ENCODE measurements at regions not wholly inside any gene's neighbourhood (a gene's known extent, or its start where the extent isn't known, plus 50 kb on each side); places are given as distances from the start of the nearest gene placed in this dataset.
"Not testable (repeated sequence)": the region's sequence is repeated elsewhere in the genome, so short reads cannot be mapped to it uniquely, and the experiment has no call there.

GRCh38 chr12:126935435-126935834, 1331.5 kb upstream of the TMEM132C start:
- DNase-seq: no peak

- DNase-seq: peak in 12 of 14 donors; percentile 4 to 87 (median 26)
These were observed 1330.7 kb upstream of the TMEM132C start for GRCh38 chr12:126936181-126936851.

- no peak for DNase-seq
These were observed 1329.5 kb upstream of the TMEM132C start for GRCh38 chr12:126937431-126937830.

GRCh38 chr12:126944684-126945083, 1322.3 kb upstream of the TMEM132C start:
- no peak for DNase-seq

GRCh38 chr12:126946958-126947357, 1320.0 kb upstream of the TMEM132C start:
- not testable (repeated sequence) for DNase-seq

DNA sequence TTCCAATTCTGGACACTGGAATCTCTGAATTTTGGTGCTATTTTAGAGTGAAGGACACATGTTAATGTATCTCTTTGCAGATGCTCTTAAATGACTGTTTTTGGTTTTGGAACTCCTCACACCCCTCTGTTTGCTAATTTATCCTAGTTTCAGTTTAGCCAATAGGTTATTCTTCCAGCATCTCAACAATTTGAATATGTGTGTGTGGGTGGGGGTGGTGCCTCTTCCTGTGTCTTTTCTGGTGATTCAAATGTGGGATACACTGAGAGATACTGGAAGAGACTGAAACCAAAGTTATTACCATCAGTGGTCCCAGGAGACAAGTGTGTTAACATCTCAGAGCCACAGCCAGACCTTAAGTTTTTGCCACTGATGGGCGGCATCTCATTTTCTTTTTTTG, 1317.4 kb upstream of the TMEM132C start:
- DNase-seq: no peak

GRCh38 chr12:126950266-126950665, 1316.7 kb upstream of the TMEM132C start:
- DNase-seq: no peak

DNA sequence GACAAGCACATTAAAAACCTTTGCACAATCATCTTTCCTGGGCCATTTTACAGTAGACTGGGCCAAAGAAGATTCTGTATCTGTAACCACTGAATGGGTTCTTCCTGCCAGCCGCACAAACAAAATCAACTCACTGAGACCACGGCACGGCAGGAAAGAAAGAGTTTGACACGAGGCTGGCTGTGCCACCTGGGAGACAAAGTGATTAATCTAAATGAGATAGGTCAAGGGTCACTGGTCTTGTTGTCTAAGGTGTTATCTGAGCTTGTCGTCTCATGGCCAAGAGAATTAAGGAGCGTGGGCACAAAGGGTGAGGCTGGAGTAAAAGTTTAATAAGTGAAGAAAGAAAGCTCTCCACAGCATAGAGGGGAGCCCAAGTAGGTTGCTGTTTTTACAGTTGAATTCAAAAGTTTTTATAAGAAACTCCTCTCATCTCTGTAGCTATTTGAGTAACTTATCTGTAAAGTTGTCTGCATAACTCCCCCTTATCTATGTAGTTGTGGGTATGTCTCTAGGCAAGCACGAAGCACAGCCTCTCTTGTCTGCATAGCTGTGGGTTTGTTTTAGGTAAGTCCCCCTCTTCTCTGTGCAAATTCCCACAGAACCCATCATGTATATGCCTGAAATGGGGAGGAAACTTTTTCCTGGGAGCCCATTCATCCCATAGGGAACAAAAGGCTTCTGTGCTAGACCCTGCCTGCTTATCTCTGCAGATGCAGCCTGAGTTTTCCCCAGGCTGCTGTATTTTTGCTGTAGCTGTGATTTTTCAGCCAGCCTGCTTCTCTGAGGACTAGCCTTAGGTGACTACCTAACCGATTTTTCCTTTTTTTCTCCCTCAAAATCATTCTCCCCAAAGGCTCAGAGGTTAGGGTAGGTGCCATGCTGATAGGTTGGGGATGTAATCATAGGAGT, 1314.6 kb upstream of the TMEM132C start:
- DNase-seq: no peak

- no peak for DNase-seq
These were observed 1313.5 kb upstream of the TMEM132C start for GRCh38 chr12:126953365-126953889.

- no peak for DNase-seq
These were observed 1306.7 kb upstream of the TMEM132C start for GRCh38 chr12:126960221-126960620.

- DNase-seq: no peak
These were observed 1306.3 kb upstream of the TMEM132C start for GRCh38 chr12:126960709-126961108.

- no peak for DNase-seq
These were observed 1303.1 kb upstream of the TMEM132C start for GRCh38 chr12:126963825-126964224.

DNA sequence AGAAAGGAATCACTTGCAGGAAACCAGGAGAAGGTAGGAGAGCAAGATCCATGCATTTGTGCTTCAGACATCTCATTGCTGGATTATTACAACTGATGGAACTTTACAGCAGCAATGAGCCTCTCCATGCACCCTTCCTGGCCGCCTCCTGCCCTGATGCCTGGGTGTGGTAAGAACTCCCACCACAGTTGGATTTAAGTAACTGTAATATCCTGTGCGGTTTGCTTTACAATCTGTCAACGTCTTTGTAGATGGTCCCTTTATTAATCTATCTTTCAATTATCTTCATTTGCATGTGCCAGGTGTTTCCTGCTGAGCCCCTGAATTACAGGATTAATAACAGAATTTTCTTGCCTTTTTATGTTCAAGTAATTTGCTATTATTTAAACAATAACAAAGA, 1300.5 kb upstream of the TMEM132C start:
- no peak for DNase-seq

DNA sequence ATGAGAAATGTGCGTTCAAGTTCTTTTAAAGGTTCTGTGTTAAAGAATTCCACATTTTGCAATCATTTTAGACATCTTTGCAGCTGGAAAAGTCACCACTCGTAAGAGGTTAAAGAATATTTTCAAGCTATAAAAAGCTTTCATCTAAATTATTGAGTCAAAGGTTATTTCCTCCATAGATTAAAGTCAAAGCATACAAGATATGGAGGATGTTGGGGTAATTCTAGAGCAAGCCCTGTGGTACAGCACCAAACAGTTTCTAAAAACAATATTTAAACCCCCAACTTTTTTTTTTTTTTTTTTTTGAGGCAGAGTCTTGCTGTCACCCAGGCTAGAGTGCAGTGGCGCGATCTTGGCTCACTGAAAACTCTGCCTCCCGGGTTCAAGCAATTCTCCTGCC, 1299.8 kb upstream of the TMEM132C start:
- no peak for DNase-seq

DNA sequence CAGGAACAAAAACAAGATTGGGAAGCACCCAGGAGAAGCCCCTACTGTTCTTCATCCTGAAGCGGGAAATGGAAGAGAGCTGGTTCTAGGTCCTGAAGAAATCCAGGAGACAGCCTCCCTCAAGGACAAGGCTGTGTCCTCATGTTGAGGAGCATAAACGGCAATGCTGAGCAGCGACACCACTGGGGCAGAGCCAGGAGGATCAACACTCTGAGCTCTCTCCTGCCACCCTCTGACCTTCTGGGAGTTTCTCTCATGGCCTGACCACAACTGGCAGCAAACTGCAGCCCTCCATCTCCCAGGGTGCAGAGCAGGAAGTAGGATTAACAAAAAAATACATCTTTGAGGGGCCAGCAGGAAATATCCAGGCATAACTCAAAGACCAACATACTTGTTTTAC, 1292.2 kb upstream of the TMEM132C start:
- DNase-seq: no peak

DNA sequence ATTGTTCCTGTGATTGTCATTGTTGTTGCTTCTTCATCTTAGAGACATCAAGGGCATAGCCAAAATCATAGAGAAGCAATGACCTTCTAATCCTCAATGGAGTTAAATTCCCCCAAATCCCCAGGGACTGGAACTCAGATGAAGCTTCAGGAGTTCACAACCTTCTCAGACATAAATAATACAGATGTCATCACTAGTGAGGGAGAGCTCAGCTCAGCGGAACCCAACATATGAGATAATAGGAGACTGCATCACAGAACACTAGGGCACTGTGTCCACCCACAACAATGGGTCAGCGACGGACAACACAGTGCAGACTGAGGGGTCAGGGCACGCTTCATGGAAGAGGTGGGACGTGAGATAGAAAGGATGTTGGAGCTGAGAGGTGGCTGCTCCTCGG, 1290.4 kb upstream of the TMEM132C start:
- DNase-seq: no peak

DNA sequence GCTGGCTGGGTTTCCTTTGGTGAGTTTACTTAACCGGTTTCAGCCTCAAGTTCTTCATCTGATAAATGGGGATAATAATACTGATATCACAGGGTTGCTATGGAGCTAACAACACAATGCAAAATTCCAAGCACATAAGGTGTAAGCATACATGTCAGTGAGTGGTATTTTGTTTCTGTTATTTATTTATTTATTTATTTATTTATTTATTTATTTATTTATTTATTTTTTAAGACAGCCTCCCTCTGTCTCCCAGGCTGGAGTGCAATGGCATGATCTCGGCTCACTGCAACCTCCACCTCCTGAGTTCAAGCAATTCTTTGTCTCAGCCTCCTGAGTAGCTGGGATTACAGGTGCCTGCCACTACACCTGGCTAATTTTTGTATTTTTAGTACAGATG, 1287.4 kb upstream of the TMEM132C start:
- not testable (repeated sequence) for DNase-seq

DNA sequence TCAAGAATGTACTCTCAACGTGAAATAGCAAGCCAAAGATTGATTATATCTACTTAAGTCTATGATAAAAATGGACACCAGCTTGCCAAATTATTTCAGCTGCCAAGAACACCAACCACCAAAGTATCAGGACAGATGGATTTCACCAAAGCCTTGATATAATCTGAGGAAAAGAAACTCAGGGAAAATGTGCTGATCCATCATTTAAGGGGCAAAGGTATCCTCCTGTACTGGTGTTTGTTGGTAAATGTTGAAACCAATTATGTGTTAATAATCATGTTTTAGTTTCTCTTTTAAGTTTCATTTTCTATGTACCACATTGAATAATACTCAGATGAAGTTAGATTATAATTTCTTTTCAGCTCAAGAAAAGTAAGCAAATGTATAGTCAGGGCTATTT, 1284.3 kb upstream of the TMEM132C start:
- no peak for DNase-seq

DNA sequence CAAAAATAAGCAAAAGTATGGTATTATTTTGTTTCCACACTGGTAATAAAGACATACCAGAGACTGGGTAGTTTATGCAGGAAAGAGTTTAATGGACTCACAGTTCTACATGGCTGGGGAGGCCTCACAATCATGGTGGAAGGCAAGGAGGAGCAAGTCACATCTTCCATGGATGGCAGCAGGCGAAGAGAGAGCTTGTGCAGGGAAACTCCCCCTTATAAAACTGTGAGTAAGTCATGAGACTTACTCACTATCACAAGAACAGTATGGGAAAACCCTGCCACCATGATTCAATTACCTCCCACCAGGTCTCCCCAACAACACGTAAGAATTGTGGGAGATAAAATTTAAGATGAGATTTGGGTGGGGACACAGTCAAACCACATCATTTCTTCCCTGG, 1283.2 kb upstream of the TMEM132C start:
- not testable (repeated sequence) for DNase-seq

DNA sequence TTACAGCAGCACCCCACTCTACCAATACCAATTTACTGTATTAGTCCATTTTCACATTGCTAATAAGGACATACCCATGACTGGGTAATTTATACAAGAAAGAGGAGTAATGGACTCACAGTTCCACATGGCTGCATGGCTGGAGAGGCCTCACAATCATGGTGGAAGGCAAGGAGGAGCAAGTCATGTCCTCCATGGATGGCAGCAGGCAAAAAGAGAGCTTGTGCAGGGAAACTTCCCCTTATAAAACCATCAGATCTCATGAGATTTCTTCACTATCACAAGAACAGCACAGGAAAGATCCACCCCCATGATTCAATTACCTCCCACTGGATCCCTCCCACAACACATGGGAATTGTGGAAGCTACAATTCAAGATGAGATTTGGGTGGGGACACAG, 1281.3 kb upstream of the TMEM132C start:
- not testable (repeated sequence) for DNase-seq

DNA sequence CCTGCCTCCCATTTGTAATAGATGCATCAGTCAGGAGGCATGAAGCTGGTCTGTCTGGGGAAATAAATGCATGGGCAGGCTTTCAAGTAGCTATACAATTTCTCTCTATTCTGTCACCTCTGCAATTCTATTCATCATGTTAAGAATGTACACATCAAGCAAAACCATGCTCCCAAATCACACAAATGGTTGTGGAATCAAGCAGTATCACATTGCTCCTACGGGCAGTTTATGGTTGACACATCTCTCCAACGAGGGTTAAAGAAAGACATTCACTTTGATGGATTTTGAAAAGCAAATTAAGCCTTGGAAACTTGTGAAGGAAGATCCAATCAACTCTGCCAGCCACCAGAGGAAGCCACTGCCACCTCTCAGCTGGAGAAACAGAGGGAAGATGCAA, 1277.4 kb upstream of the TMEM132C start:
- DNase-seq: no peak

GRCh38 chr12:126993898-126994297, 1273.1 kb upstream of the TMEM132C start:
- no peak for DNase-seq

- DNase-seq: no peak
These were observed 1272.4 kb upstream of the TMEM132C start for GRCh38 chr12:126994599-126994998.

DNA sequence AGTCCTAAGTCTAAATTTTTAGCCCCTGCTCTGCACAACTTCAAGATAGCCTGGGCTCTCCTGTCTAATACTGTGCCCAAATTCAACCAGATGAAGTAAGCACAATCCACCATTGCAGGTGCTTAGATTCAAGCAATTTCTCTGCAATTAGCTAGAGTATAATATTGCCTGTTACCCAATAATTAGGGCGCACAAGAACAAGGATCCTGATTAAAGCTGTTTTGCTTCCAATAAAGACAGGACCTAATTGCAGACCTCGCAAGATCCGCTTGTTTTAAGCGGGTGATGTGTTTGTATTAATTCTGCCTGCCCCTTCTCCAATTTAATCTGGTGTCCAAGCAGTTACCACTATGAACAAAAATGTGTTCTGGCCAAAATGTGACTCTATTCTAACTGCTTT, 1268.9 kb upstream of the TMEM132C start:
- DNase-seq: no peak

Measured in C1 segment of cervical spinal cord (tissue), 14 donors.